Adrenal gland (tissue), 9 donors: ENCODE measurements at regions not wholly inside any gene's neighbourhood (a gene's known extent, or its start where the extent isn't known, plus 50 kb on each side); places are given as distances from the start of the nearest gene placed in this dataset.

Experiments used
- DNase-seq, 7 donors: peaks; one replicate each; pipeline ENCODE4 v3.0.0-alpha.2; 2019 to 2020
- H3K27ac ChIP-seq, 5 donors: fragments of 200-600 bp; sonication (generic) in 4 of 5; 1 replicate in 3 of 5; 2 replicates in 2 of 5; pipeline versions ENCODE4 v1.5.1 to v1.8.0; 2016 to 2020; ENCODE audit warnings: mild to moderate bottlenecking in 1 of 5
- H3K27me3 ChIP-seq: fragments of 200-600 bp; 2 replicates; pipeline ENCODE4 v1.8.0; 2021
- H3K36me3 ChIP-seq, 2 donors: fragments of 200-600 bp; replicated peaks in 1 of 2; 1 replicate in 1 of 2; 2 replicates in 1 of 2; pipeline versions ENCODE4 v1.5.1 to v1.8.0; 2018 to 2022
- H3K4me1 ChIP-seq, 2 donors: fragments of 200-600 bp; replicated peaks in 1 of 2; 1 replicate in 1 of 2; 2 replicates in 1 of 2; pipeline versions ENCODE4 v1.5.1 to v1.8.0; 2018 to 2021
- H3K4me3 ChIP-seq, 4 donors: fragments of 200-600 bp; sonication (generic) in 3 of 4; one replicate each; pipeline ENCODE4 v1.5.1; 2016 to 2018
- H3K9me3 ChIP-seq, 3 donors: fragments of 200-600 bp; sonication (generic) in 1 of 3; replicated peaks in 1 of 3; 1 replicate in 2 of 3; 2 replicates in 1 of 3; pipeline versions ENCODE4 v1.5.1 to v1.8.0; 2016 to 2021
- CTCF ChIP-seq, 6 experiments: fragments of 450-650 bp in 4 of 6; fragments of 200-600 bp in 2 of 6; sonication (generic) in 1 of 6; IDR thresholded peaks; 1 replicate in 5 of 6; 2 replicates in 1 of 6; pipeline versions ENCODE4 v1.5.1 to v1.8.0; 2016 to 2021; ENCODE audit warnings: antibody characterized with exemption in 6 of 6, mild to moderate bottlenecking in 2 of 6, moderate library complexity in 1 of 6
- POLR2A ChIP-seq, 2 donors: fragments of 450-650 bp; IDR thresholded peaks; one replicate each; pipeline ENCODE4 v1.6.1; 2017; ENCODE audit warnings: antibody characterized with exemption in 2 of 2, mild to moderate bottlenecking in 2 of 2, moderate library complexity in 1 of 2
- WGBS, 4 donors: extraction: QIAGEN DNeasy Blood & Tissue Kit in 2 of 4; methylation state at CpG; one replicate each; pipeline versions ENCODE4 v1.1.5 to v1.1.7; 2013 to 2017; 5-methylcytosine and 5-hydroxymethylcytosine counted together
- intact Hi-C, 2 donors: fragments of 100-400 bp; cut with DNase I; formaldehyde crosslinking; loops; one replicate each; pipeline versions ENCODE4 v1.14.1 to v1.15.0; 2022 to 2023
- donor health status: healthy with polysubstance abuse.
- donor health status: Bipolar disorder and iron deficiency.
- donor health status: DM: yes; HTN: yes; CAD: no.
- donor health status: DM: no; HTN: no; CAD: no.
- donor health status: DM: no; HTN: no; CAD: no.

- no peaks in the 10 kb centered on the region for H3K36me3 ChIP-seq
- H3K9me3 ChIP-seq, result no peaks in the 10 kb centered on the region
- no peaks in the 10 kb centered on the region for H3K4me1 ChIP-seq
- H3K27ac ChIP-seq, result no peak overlapping the region
- no peak overlapping the region for H3K4me3 ChIP-seq
- no peak for DNase-seq
- intact Hi-C loops, result no loop called here
- no peaks in the 10 kb centered on the region for H3K27me3 ChIP-seq
- TF ChIP-seq CTCF (IDR thresholded peaks at IDR 0.05) (no peak), POLR2A (IDR thresholded peaks at IDR 0.05) (no peak)
- 71 to 78% (median 76%) methylated on average over 3 of the region's 3 CpGs for WGBS, 4 donors
These were observed 868.3 kb downstream of the STIM2 start for GRCh38 chr4:27728892-27729291.

- no peak for TF ChIP-seq CTCF (IDR thresholded peaks at IDR 0.05)
- TF ChIP-seq POLR2A (IDR thresholded peaks at IDR 0.05), result no peak
- intact Hi-C loops, result no loop called here
- no peak overlapping the region for H3K27ac ChIP-seq
- no peak for DNase-seq
- no peaks in the 10 kb centered on the region for H3K27me3 ChIP-seq
- H3K4me3 ChIP-seq, result no peak overlapping the region
- H3K36me3 ChIP-seq, result no peaks in the 10 kb centered on the region
- no peaks in the 10 kb centered on the region for H3K9me3 ChIP-seq
- H3K4me1 ChIP-seq, result no peaks in the 10 kb centered on the region
These were observed 882.2 kb downstream of the STIM2 start for GRCh38 chr4:27742816-27743215.

GRCh38 chr4:27759611-27760575 is 899.3 kb downstream of the STIM2 start:
- Histone ChIP-seq H3K27me3 (no peaks in the 10 kb centered on the region), H3K27ac (no peak overlapping the region), H3K36me3 (no peaks in the 10 kb centered on the region), H3K4me1 (no peaks in the 10 kb centered on the region), H3K4me3 (no peak overlapping the region), H3K9me3 (no peaks in the 10 kb centered on the region)
- TF ChIP-seq POLR2A (IDR thresholded peaks at IDR 0.05) (no peak), CTCF (IDR thresholded peaks at IDR 0.05) (no peak)
- intact Hi-C loops, result no loop called here
- no peak for DNase-seq
- WGBS, 4 donors, result 63 to 72% (median 68%) methylated on average over 11 of the region's 11 CpGs

GRCh38 chr4:27763830-27764525 is 903.3 kb downstream of the STIM2 start:
- no peak for DNase-seq
- 66 to 74% (median 70%) methylated on average over 5 of the region's 5 CpGs for WGBS, 4 donors
- Histone ChIP-seq H3K27me3 (no peaks in the 10 kb centered on the region), H3K9me3 (no peaks in the 10 kb centered on the region), H3K27ac (no peak overlapping the region), H3K4me3 (no peak overlapping the region), H3K36me3 (no peaks in the 10 kb centered on the region), H3K4me1 (no peaks in the 10 kb centered on the region)
- no peak for TF ChIP-seq POLR2A (IDR thresholded peaks at IDR 0.05)
- no peak for TF ChIP-seq CTCF (IDR thresholded peaks at IDR 0.05)
- intact Hi-C loops, result no loop called here
